Peyer's patch (tissue), 4 donors: ENCODE measurements at regions not wholly inside any gene's neighbourhood (a gene's known extent, or its start where the extent isn't known, plus 50 kb on each side); places are given as distances from the start of the nearest gene placed in this dataset.

Source experiments
- DNase-seq, 3 donors: peaks; one replicate each; pipeline ENCODE4 v3.0.0-alpha.2; 2017 to 2019
- H3K27ac ChIP-seq, 4 donors: fragments of 200-600 bp; sonication (generic); one replicate each; pipeline ENCODE4 v1.5.1; 2016 to 2019
- H3K27me3 ChIP-seq, 2 donors: fragments of 200-600 bp; sonication (generic); one replicate each; pipeline ENCODE4 v1.5.1; 2019
- H3K36me3 ChIP-seq, 3 donors: fragments of 200-600 bp; sonication (generic); one replicate each; pipeline ENCODE4 v1.5.1; 2016 to 2019
- H3K4me1 ChIP-seq, 4 donors: fragments of 200-600 bp; sonication (generic); one replicate each; pipeline ENCODE4 v1.5.1; 2016 to 2019
- H3K4me3 ChIP-seq, 4 donors: fragments of 200-600 bp; sonication (generic); 1 replicate in 3 of 4; 2 replicates in 1 of 4; pipeline ENCODE4 v1.5.1; 2016 to 2019; ENCODE audit warnings: mild to moderate bottlenecking in 1 of 4
- H3K9me3 ChIP-seq, 4 donors: fragments of 200-600 bp; sonication (generic); one replicate each; pipeline ENCODE4 v1.5.1; 2016 to 2019; ENCODE audit warnings: mild to moderate bottlenecking in 1 of 4
- POLR2A ChIP-seq, 2 donors: fragments of 450-650 bp; IDR thresholded peaks; one replicate each; pipeline ENCODE4 v1.5.1; 2017; ENCODE audit warnings: antibody characterized with exemption in 2 of 2, mild to moderate bottlenecking in 2 of 2, moderate library complexity in 2 of 2
- TF ChIP-seq, protein P1 (sequence below), 6 experiments: fragments of 450-650 bp in 4 of 6; fragments of 200-600 bp in 2 of 6; sonication (generic) in 1 of 6; IDR thresholded peaks; one replicate each; pipeline ENCODE4 v1.5.1; 2017 to 2019; ENCODE audit warnings: antibody characterized with exemption in 6 of 6, mild to moderate bottlenecking in 3 of 6, moderate library complexity in 1 of 6

DNA sequence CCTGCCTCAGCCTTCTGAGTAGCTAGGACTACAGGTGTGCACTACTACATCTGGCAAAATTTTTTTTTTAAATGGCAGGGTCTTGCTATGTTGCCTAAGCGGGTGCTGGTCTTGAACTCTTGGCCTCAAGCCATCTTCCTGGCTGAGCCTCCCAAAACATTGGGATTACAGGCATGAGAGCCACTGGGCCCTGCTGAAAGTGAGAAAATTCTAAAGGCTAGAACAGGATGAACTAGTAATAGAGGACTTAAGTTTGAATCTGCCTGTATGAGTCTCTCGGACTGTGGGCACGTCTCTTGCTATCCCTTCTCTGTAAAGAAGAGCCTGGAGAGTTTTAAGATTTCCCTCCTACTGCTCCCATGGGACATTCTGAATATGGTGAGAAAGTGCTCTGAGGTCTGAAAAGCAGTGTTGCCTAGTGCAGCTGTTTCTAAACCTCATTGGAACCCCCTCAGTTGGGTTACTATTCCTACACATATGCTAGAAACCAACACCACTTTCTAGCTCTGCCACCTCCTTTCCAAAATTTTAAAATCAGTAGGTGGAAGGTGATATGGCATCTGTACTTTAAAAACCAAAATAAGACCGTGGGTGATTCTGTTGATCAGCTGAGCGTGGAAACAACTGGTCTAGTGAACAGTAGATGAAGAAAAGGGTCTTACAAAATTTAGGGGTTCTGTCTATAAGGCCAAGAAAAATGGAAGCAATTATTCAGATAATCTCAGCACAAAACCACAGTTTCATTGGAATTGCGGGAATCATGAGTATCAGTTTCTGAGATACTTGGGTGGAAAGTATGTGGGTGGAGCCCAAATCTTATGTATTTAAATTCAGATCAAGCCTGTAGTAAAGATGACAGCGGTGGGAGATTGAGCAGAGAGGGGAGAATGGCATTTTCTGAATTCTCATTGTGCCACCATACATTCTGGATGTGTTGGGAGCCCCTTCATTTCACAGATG is 259.8 kb upstream of the CXCR4 start:
- DNase-seq: no peak
- Histone ChIP-seq H3K4me1 (peaks cover 0 to 16% (median 0%) of the 10 kb centered on the region in 4 donors), H3K4me3 (no peak overlapping the region), H3K27ac (peak overlapping the region in 2 of 4 donors; percentile 59 to 76), H3K27me3 (no peaks in the 10 kb centered on the region), H3K9me3 (no peaks in the 10 kb centered on the region), H3K36me3 (no peaks in the 10 kb centered on the region)
- TF ChIP-seq POLR2A (IDR thresholded peaks at IDR 0.05): no peak
- TF ChIP-seq, protein P1, sequence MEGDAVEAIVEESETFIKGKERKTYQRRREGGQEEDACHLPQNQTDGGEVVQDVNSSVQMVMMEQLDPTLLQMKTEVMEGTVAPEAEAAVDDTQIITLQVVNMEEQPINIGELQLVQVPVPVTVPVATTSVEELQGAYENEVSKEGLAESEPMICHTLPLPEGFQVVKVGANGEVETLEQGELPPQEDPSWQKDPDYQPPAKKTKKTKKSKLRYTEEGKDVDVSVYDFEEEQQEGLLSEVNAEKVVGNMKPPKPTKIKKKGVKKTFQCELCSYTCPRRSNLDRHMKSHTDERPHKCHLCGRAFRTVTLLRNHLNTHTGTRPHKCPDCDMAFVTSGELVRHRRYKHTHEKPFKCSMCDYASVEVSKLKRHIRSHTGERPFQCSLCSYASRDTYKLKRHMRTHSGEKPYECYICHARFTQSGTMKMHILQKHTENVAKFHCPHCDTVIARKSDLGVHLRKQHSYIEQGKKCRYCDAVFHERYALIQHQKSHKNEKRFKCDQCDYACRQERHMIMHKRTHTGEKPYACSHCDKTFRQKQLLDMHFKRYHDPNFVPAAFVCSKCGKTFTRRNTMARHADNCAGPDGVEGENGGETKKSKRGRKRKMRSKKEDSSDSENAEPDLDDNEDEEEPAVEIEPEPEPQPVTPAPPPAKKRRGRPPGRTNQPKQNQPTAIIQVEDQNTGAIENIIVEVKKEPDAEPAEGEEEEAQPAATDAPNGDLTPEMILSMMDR (IDR thresholded peaks at IDR 0.05): no peak

DNA sequence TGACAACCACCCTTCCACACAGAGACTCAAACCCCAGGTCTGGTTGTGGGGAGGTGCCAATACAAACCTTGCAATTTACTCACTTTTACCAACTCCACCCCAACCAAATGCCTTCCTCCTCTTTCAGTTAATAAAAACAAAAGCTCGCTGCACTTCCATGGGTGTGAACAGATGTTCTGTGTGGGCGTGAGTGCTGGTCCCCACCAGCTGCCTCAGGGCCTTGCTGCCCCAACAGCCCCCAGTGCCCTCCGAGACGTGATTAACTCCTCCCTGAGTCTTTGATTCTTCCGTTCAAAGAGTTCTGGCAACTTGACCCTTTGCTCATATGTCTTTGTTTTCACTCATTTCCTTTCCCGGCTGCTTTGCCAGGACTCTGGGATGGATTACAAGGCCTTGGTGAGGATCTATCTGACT is 258.9 kb upstream of the CXCR4 start:
- peak in 2 of 3 donors; percentile 41 to 60 for DNase-seq
- H3K36me3 ChIP-seq: no peaks in the 10 kb centered on the region

DNA sequence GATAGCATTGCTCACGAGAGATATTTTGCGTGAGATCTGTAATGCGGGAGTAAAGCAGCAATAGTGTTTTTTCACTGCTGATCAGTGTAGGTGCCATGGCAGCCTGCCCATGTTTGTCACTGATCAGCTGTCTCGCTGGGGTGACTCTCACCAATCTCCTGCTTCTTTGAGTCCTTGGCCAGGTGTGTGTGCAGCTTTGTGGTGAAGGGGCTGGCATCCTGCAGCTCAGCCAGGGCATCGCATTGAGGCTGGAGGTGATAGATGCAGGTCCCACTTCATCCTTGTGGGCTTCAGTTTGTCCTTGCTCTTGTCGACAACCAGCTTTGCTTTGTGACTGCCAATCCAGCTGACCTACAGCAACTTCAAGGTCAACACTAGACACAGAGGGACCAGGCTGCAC is 258.3 kb upstream of the CXCR4 start:
- no peak for TF ChIP-seq POLR2A (IDR thresholded peaks at IDR 0.05)
- TF ChIP-seq, protein P1 (IDR thresholded peaks at IDR 0.05): no peak
- Histone ChIP-seq H3K36me3 (no peaks in the 10 kb centered on the region), H3K27ac (peak overlapping the region in 2 of 4 donors; percentile 59 to 76), H3K4me1 (peaks cover 0 to 6% (median 0%) of the 10 kb centered on the region in 4 donors), H3K9me3 (no peaks in the 10 kb centered on the region), H3K4me3 (no peak overlapping the region), H3K27me3 (no peaks in the 10 kb centered on the region)
- DNase-seq: peak in 2 of 3 donors; percentile 60 to 65

More for the DNA sequence above, 258.9 kb upstream of the CXCR4 start:
- TF ChIP-seq, protein P1 (IDR thresholded peaks at IDR 0.05): no peak
- TF ChIP-seq POLR2A (IDR thresholded peaks at IDR 0.05): no peak
- no peak overlapping the region for H3K4me3 ChIP-seq
- peak overlapping the region in 2 of 4 donors; percentile 59 to 76 for H3K27ac ChIP-seq
- peaks cover 0 to 9% (median 0%) of the 10 kb centered on the region in 4 donors for H3K4me1 ChIP-seq
- H3K27me3 ChIP-seq: no peaks in the 10 kb centered on the region
- no peaks in the 10 kb centered on the region for H3K9me3 ChIP-seq

DNA sequence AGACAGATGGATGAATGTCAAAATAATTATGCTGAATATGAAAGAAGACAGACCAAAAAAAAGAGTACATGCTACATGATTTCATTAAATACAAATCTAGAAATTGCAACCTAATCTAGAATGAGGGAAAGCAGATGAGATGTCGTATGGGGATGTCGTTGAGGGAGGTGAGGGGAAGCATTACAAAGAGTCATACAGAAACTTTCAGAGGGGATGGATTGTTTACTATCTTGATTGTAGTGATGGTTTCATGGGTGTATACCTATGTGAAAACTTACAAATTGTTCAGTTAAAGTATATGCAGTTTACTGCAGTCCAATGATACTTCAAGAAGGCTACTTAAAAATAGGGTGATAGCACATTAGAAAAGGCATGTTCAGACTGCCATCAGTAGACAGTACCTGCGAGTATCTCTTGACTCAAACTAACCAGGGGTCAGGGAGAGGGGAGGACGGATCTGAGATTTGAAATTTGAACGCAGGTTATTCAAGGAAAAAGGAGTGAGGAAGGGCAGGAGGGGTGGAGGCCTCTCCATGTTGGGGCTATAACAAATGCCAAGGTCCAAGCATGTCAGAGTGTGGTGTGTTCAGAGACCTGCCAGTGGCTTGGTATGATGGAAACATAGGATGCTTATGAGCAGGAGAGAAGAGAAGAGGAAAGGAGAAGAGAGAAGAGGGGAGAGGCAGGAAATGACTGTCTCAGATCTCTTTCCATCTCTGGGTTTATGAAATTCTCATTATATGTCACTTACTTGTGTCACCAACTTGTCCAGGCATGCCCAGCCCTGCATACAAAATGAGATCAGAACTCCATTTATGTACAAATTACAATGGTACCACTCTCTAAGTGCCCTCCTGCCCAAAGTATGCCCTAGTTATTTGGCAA is 257.3 kb upstream of the CXCR4 start:
- H3K4me3 ChIP-seq: no peak overlapping the region
- peak overlapping the region in 1 of 4 donors; percentile 76 for H3K27ac ChIP-seq
- no peaks in the 10 kb centered on the region for H3K27me3 ChIP-seq
- peaks cover 0 to 6% (median 0%) of the 10 kb centered on the region in 4 donors for H3K4me1 ChIP-seq
- H3K36me3 ChIP-seq: no peaks in the 10 kb centered on the region
- no peaks in the 10 kb centered on the region for H3K9me3 ChIP-seq
- no peak for DNase-seq
- no peak for TF ChIP-seq POLR2A (IDR thresholded peaks at IDR 0.05)
- TF ChIP-seq, protein P1 (IDR thresholded peaks at IDR 0.05): no peak

DNA sequence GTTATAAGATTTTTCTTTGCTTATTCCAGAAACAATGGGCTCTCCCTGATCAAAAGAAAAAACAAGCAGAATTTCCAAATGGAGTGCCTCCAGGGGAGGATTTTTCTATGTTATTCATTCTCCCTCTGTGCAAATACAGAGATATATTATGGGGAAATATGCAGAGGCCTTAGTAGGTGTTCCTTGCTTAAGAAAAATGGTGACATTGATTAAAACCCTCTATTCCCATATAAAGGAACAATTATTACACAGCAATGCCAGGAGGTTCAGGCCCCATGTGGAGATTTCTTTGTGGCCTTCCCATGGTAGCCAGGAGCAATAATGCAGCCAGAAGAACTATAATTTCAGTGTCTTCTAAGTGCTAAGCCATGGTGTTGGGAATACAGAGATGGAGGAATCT is 255.9 kb upstream of the CXCR4 start:
- TF ChIP-seq, protein P1 (IDR thresholded peaks at IDR 0.05): no peak
- no peak for TF ChIP-seq POLR2A (IDR thresholded peaks at IDR 0.05)

More for the DNA sequence above, 255.9 kb upstream of the CXCR4 start:
- H3K9me3 ChIP-seq: no peaks in the 10 kb centered on the region
- DNase-seq: no peak
- H3K36me3 ChIP-seq: no peaks in the 10 kb centered on the region
- H3K4me3 ChIP-seq: no peak overlapping the region
- peaks cover 0 to 6% (median 0%) of the 10 kb centered on the region in 4 donors for H3K4me1 ChIP-seq
- H3K27me3 ChIP-seq: no peaks in the 10 kb centered on the region
- H3K27ac ChIP-seq: no peak overlapping the region
